ENCODE measurements at regions not wholly inside any gene's neighbourhood (a gene's known extent, or its start where the extent isn't known, plus 50 kb on each side); places are given as distances from the start of the nearest gene placed in this dataset.

GRCh38 chr3:26104851-26105251 is 315.0 kb downstream of the OXSM start:
- H3K36me3 ChIP-seq (ENCODE audit: control insufficient read depth, insufficient read depth, low read length), result no peaks in the 10 kb centered on the region
- no peak overlapping the region for H2AFZ ChIP-seq
- no peak overlapping the region for H3K4me2 ChIP-seq (ENCODE audit: low read length)
- H3K9me3 ChIP-seq (ENCODE audit: control insufficient read depth, low read length), result no peaks in the 10 kb centered on the region
- H3K9ac ChIP-seq, result no peak overlapping the region
- no peaks in the 10 kb centered on the region for H3K79me2 ChIP-seq
- no peak overlapping the region for H3K4me3 ChIP-seq (ENCODE audit: low read depth, low read length)
- no peak overlapping the region for H3K27ac ChIP-seq
- no peaks in the 10 kb centered on the region for H3K27me3 ChIP-seq (ENCODE audit: control insufficient read depth, insufficient read depth, low read length)
- TF ChIP-seq CTCF (IDR thresholded peaks at IDR 0.05), result no peak
- H3K4me1 ChIP-seq, result no peaks in the 10 kb centered on the region

GRCh38 chr3:26105261-26105660 is 315.4 kb downstream of the OXSM start:
- no peak for TF ChIP-seq CTCF (IDR thresholded peaks at IDR 0.05)
- no peak overlapping the region for H2AFZ ChIP-seq
- H3K79me2 ChIP-seq, result no peaks in the 10 kb centered on the region
- no peaks in the 10 kb centered on the region for H3K27me3 ChIP-seq (ENCODE audit: control insufficient read depth, insufficient read depth, low read length)
- no peak overlapping the region for H3K4me2 ChIP-seq (ENCODE audit: low read length)
- no peaks in the 10 kb centered on the region for H3K9me3 ChIP-seq (ENCODE audit: control insufficient read depth, low read length)
- H3K9ac ChIP-seq, result no peak overlapping the region
- no peaks in the 10 kb centered on the region for H3K36me3 ChIP-seq (ENCODE audit: control insufficient read depth, insufficient read depth, low read length)
- H3K4me3 ChIP-seq (ENCODE audit: low read depth, low read length), result no peak overlapping the region
- H3K4me1 ChIP-seq, result no peaks in the 10 kb centered on the region
- H3K27ac ChIP-seq, result no peak overlapping the region

- Histone ChIP-seq H3K9me3 (ENCODE audit: control insufficient read depth, low read length) (no peaks in the 10 kb centered on the region), H3K27me3 (ENCODE audit: control insufficient read depth, insufficient read depth, low read length) (no peaks in the 10 kb centered on the region), H3K9ac (no peak overlapping the region), H3K4me3 (ENCODE audit: low read depth, low read length) (no peak overlapping the region), H3K36me3 (ENCODE audit: control insufficient read depth, insufficient read depth, low read length) (no peaks in the 10 kb centered on the region), H3K4me2 (ENCODE audit: low read length) (no peak overlapping the region), H3K4me1 (no peaks in the 10 kb centered on the region), H3K79me2 (no peaks in the 10 kb centered on the region), H2AFZ (no peak overlapping the region), H3K27ac (no peak overlapping the region)
- no peak for TF ChIP-seq CTCF (IDR thresholded peaks at IDR 0.05)
These were observed 316.3 kb downstream of the OXSM start for GRCh38 chr3:26106228-26106627.

- Histone ChIP-seq H3K9me3 (ENCODE audit: control insufficient read depth, low read length) (no peaks in the 10 kb centered on the region), H3K4me1 (no peaks in the 10 kb centered on the region), H3K27me3 (ENCODE audit: control insufficient read depth, insufficient read depth, low read length) (no peaks in the 10 kb centered on the region), H3K9ac (no peak overlapping the region), H3K79me2 (no peaks in the 10 kb centered on the region), H3K4me3 (ENCODE audit: low read depth, low read length) (no peak overlapping the region), H2AFZ (no peak overlapping the region), H3K36me3 (ENCODE audit: control insufficient read depth, insufficient read depth, low read length) (no peaks in the 10 kb centered on the region), H3K4me2 (ENCODE audit: low read length) (no peak overlapping the region), H3K27ac (no peak overlapping the region)
- TF ChIP-seq CTCF (IDR thresholded peaks at IDR 0.05), result no peak
These were observed 319.1 kb downstream of the OXSM start for GRCh38 chr3:26108846-26109489.

GRCh38 chr3:26114851-26115250 is 325.0 kb downstream of the OXSM start:
- Histone ChIP-seq H3K9me3 (ENCODE audit: control insufficient read depth, low read length) (no peaks in the 10 kb centered on the region), H3K27ac (no peak overlapping the region), H3K9ac (no peak overlapping the region), H3K27me3 (ENCODE audit: control insufficient read depth, insufficient read depth, low read length) (no peaks in the 10 kb centered on the region), H3K79me2 (no peaks in the 10 kb centered on the region), H3K4me3 (ENCODE audit: low read depth, low read length) (no peak overlapping the region), H3K4me1 (no peaks in the 10 kb centered on the region), H3K36me3 (ENCODE audit: control insufficient read depth, insufficient read depth, low read length) (no peaks in the 10 kb centered on the region), H2AFZ (no peak overlapping the region), H3K4me2 (ENCODE audit: low read length) (no peak overlapping the region)
- TF ChIP-seq CTCF (IDR thresholded peaks at IDR 0.05), result no peak

Measured in parathyroid adenoma (tissue), 2 donors.